ENCODE measurements at regions not wholly inside any gene's neighbourhood (a gene's known extent, or its start where the extent isn't known, plus 50 kb on each side); places are given as distances from the start of the nearest gene placed in this dataset.
A peak's percentile ranks its signal among the peaks of the same experiment; 100 is the strongest.

- TF ChIP-seq CTCF (IDR thresholded peaks at IDR 0.05; ENCODE audit: low read depth, low read length, missing input control) (no peak), YY1 (IDR thresholded peaks at IDR 0.05) (no peak), HNF4A (conservative IDR thresholded peaks at IDR 0.05) (no peak), SP1 (IDR thresholded peaks at IDR 0.05) (no peak), FOXA2 (IDR thresholded peaks at IDR 0.05) (no peak), ATF3 (IDR thresholded peaks at IDR 0.05) (no peak), GABPA (IDR thresholded peaks at IDR 0.05 in 1 of 2, conservative IDR thresholded peaks at IDR 0.05 in 1 of 2) (no peak), RXRA (IDR thresholded peaks at IDR 0.05) (no peak), NR2F2 (IDR thresholded peaks at IDR 0.05) (no peak), MAX (IDR thresholded peaks at IDR 0.05) (no peak), ZBTB33 (IDR thresholded peaks at IDR 0.05) (no peak)
- Histone ChIP-seq H3K9ac (ENCODE audit: low read depth in 1 of 2, low read length in 2 of 2) (no peak overlapping the region), H3K36me3 (ENCODE audit: control insufficient read depth in 4 of 4, insufficient read depth in 3 of 4, low read depth in 1 of 4, low read length in 3 of 4) (no peaks in the 10 kb centered on the region), H3K27me3 (ENCODE audit: control insufficient read depth in 4 of 4, insufficient read depth in 4 of 4, low read length in 3 of 4) (no peaks in the 10 kb centered on the region), H3K4me3 (ENCODE audit: low read depth in 1 of 3, low read length in 3 of 3) (no peak overlapping the region), H3K4me1 (ENCODE audit: control insufficient read depth in 4 of 4, insufficient read depth in 4 of 4, low read length in 3 of 4) (no peaks in the 10 kb centered on the region), H3K27ac (ENCODE audit: low read depth in 1 of 2, low read length in 2 of 2) (no peak overlapping the region), H3K9me3 (ENCODE audit: control insufficient read depth in 4 of 4, low read length in 3 of 4) (no peaks in the 10 kb centered on the region)
- no peak for DNase-seq (ENCODE audit: low spot score)
- WGBS: 71% methylated on average over 1 of the region's 1 CpG
Measured at GRCh38 chr7:118350260-118350659, 125.8 kb downstream of the ANKRD7 start.

- no peaks in the 10 kb centered on the region for H3K36me3 ChIP-seq (ENCODE audit: control insufficient read depth in 4 of 4, insufficient read depth in 3 of 4, low read depth in 1 of 4, low read length in 3 of 4)
- H3K4me1 ChIP-seq (ENCODE audit: control insufficient read depth in 4 of 4, insufficient read depth in 4 of 4, low read length in 3 of 4): no peaks in the 10 kb centered on the region
- TF ChIP-seq RAD21 (IDR thresholded peaks at IDR 0.05): peak in 1 of 2 donors; percentile 49
- TF ChIP-seq FOXA1 (IDR thresholded peaks at IDR 0.05): no peak
- H3K27ac ChIP-seq (ENCODE audit: low read depth in 1 of 2, low read length in 2 of 2): no peak overlapping the region
- no peaks in the 10 kb centered on the region for H3K9me3 ChIP-seq (ENCODE audit: control insufficient read depth in 4 of 4, low read length in 3 of 4)
- H3K4me3 ChIP-seq (ENCODE audit: low read depth in 1 of 3, low read length in 3 of 3): no peak overlapping the region
- H3K9ac ChIP-seq (ENCODE audit: low read depth in 1 of 2, low read length in 2 of 2): no peak overlapping the region
- no peak for DNase-seq (ENCODE audit: low spot score)
- H3K27me3 ChIP-seq (ENCODE audit: control insufficient read depth in 4 of 4, insufficient read depth in 4 of 4, low read length in 3 of 4): no peaks in the 10 kb centered on the region
- WGBS: 51% methylated on average over 3 of the region's 3 CpGs
Measured at GRCh38 chr7:118352867-118353453, 128.5 kb downstream of the ANKRD7 start.

GRCh38 chr7:118366363-118366762 lies 141.9 kb downstream of the ANKRD7 start:
- 64% methylated on average over 5 of the region's 5 CpGs for WGBS
- Histone ChIP-seq H3K27ac (ENCODE audit: low read depth in 1 of 2, low read length in 2 of 2) (no peak overlapping the region), H3K4me3 (ENCODE audit: low read depth in 1 of 3, low read length in 3 of 3) (no peak overlapping the region), H3K27me3 (ENCODE audit: control insufficient read depth in 4 of 4, insufficient read depth in 4 of 4, low read length in 3 of 4) (peaks cover 0 to 2% (median 0%) of the 10 kb centered on the region in 4 donors), H3K9ac (ENCODE audit: low read depth in 1 of 2, low read length in 2 of 2) (no peak overlapping the region), H3K9me3 (ENCODE audit: control insufficient read depth in 4 of 4, low read length in 3 of 4) (peaks cover 0 to 3% (median 0%) of the 10 kb centered on the region in 4 donors), H3K36me3 (ENCODE audit: control insufficient read depth in 4 of 4, insufficient read depth in 3 of 4, low read depth in 1 of 4, low read length in 3 of 4) (no peaks in the 10 kb centered on the region), H3K4me1 (ENCODE audit: control insufficient read depth in 4 of 4, insufficient read depth in 4 of 4, low read length in 3 of 4) (no peaks in the 10 kb centered on the region)
- DNase-seq (ENCODE audit: low spot score): no peak
- TF ChIP-seq FOXA2 (IDR thresholded peaks at IDR 0.05): no peak
- no peak for TF ChIP-seq MAX (IDR thresholded peaks at IDR 0.05)
- no peak for TF ChIP-seq REST (IDR thresholded peaks at IDR 0.05)
- no peak for TF ChIP-seq ZBTB33 (IDR thresholded peaks at IDR 0.05)
- TF ChIP-seq NR2F2 (IDR thresholded peaks at IDR 0.05): no peak
- no peak for TF ChIP-seq CTCF (IDR thresholded peaks at IDR 0.05; ENCODE audit: low read depth, low read length, missing input control)
- TF ChIP-seq YY1 (IDR thresholded peaks at IDR 0.05): no peak

Measured in liver (tissue), 8 donors.